HL-60 (cell line): ENCODE measurements at regions not wholly inside any gene's neighbourhood (a gene's known extent, or its start where the extent isn't known, plus 50 kb on each side); places are given as distances from the start of the nearest gene placed in this dataset.

ENCODE experiments used
- DNase-seq, 2 experiments: peaks; one replicate each; pipeline ENCODE4 v3.0.0-alpha.2; 2010 to 2020; ENCODE audit warnings: low read depth in 1 of 2, low spot score in 1 of 2
- H3K27ac ChIP-seq: fragments of 250-450 bp; sonication (Bioruptor Pico); replicated peaks from 2 replicates; pipeline ENCODE4 v1.5.1; 2020; ENCODE audit warnings: mild to moderate bottlenecking, moderate library complexity
- H3K27me3 ChIP-seq: fragments of 250-450 bp; sonication (Bioruptor Pico); 2 replicates; pipeline ENCODE4 v1.5.1; 2021; ENCODE audit warnings: mild to moderate bottlenecking, moderate library complexity; ENCODE audit not compliant: insufficient read depth, poor library complexity, severe bottlenecking
- H3K4me3 ChIP-seq: replicated peaks from 2 replicates; pipeline ENCODE4 v1.5.1; 2011; ENCODE audit warnings: mild to moderate bottlenecking, control low read depth, low read length; ENCODE audit not compliant: insufficient read depth
- CTCF ChIP-seq: IDR thresholded peaks from one replicate; pipeline ENCODE4 v1.5.1; 2011; ENCODE audit warnings: low read length, control low read depth, inconsistent platforms; ENCODE audit not compliant: insufficient read depth
- GABPA ChIP-seq: IDR thresholded peaks from 2 replicates; pipeline ENCODE4 v1.6.1; 2012; ENCODE audit warnings: low read depth
- POLR2AphosphoS5 ChIP-seq: IDR thresholded peaks from 2 replicates; pipeline ENCODE4 v1.6.1; 2012; ENCODE audit warnings: low read depth
- REST ChIP-seq: IDR thresholded peaks from 2 replicates; pipeline ENCODE4 v1.6.1; 2012; ENCODE audit warnings: low read depth; ENCODE audit not compliant: insufficient replicate concordance
- SPI1 ChIP-seq: IDR thresholded peaks from 2 replicates; pipeline ENCODE4 v1.6.1; 2012; ENCODE audit warnings: low read depth, mild to moderate bottlenecking, borderline replicate concordance

GRCh38 chr15:45995800-45996199 lies 361.0 kb downstream of the SQOR start:
- TF ChIP-seq SPI1 (no peak), POLR2AphosphoS5 (no peak), CTCF (no peak), GABPA (no peak), REST (no peak)
- no peak for DNase-seq
- Histone ChIP-seq H3K27me3 (no peaks in the 10 kb centered on the region), H3K4me3 (no peak overlapping the region), H3K27ac (no peak overlapping the region)

GRCh38 chr15:46014532-46014931 lies 379.7 kb downstream of the SQOR start:
- no peak for TF ChIP-seq REST
- TF ChIP-seq POLR2AphosphoS5, result no peak
- TF ChIP-seq SPI1, result no peak
- TF ChIP-seq CTCF, result no peak
- TF ChIP-seq GABPA, result no peak
- Histone ChIP-seq H3K27ac (no peak overlapping the region), H3K27me3 (no peaks in the 10 kb centered on the region), H3K4me3 (no peak overlapping the region)
- no peak for DNase-seq

- H3K27ac ChIP-seq, result no peak overlapping the region
- no peaks in the 10 kb centered on the region for H3K27me3 ChIP-seq
- no peak overlapping the region for H3K4me3 ChIP-seq
- TF ChIP-seq CTCF (no peak), REST (no peak)
- no peak for DNase-seq
Measured at GRCh38 chr15:46034755-46035154, 399.9 kb downstream of the SQOR start.
